ENCODE measurements at regions not wholly inside any gene's neighbourhood (a gene's known extent, or its start where the extent isn't known, plus 50 kb on each side); places are given as distances from the start of the nearest gene placed in this dataset.

DNA sequence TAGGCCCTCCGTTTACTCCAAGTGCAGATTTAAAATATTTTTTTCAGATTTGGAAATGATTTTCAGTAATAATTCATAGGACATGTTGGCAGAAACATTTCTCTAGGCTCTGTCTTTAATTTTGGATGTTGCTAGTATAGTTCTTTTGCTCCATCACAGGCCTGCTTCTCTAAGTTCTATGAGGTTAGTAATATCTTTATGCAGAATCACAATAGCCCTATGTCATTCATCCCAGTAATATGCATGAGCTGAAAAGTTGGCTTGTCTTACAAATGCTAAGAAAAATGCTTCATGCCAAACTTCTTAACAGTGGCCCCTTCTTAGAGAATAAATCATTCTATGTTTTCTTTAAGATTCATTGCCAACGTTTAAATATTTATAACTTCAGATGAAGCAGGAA, 148.3 kb upstream of the TLL1 start:
- TF ChIP-seq, protein P1, sequence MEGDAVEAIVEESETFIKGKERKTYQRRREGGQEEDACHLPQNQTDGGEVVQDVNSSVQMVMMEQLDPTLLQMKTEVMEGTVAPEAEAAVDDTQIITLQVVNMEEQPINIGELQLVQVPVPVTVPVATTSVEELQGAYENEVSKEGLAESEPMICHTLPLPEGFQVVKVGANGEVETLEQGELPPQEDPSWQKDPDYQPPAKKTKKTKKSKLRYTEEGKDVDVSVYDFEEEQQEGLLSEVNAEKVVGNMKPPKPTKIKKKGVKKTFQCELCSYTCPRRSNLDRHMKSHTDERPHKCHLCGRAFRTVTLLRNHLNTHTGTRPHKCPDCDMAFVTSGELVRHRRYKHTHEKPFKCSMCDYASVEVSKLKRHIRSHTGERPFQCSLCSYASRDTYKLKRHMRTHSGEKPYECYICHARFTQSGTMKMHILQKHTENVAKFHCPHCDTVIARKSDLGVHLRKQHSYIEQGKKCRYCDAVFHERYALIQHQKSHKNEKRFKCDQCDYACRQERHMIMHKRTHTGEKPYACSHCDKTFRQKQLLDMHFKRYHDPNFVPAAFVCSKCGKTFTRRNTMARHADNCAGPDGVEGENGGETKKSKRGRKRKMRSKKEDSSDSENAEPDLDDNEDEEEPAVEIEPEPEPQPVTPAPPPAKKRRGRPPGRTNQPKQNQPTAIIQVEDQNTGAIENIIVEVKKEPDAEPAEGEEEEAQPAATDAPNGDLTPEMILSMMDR (optimal IDR thresholded peaks at IDR 0.05 in 1 of 3, IDR thresholded peaks at IDR 0.05 in 1 of 3, conservative IDR thresholded peaks at IDR 0.05 in 1 of 3; ENCODE audit: extremely low read depth in 1 of 3, insufficient read depth in 2 of 3, low read length in 3 of 3), result no peak
- no peak for TF ChIP-seq EZH2 (IDR thresholded peaks at IDR 0.05; ENCODE audit: low read length)
